ENCODE measurements at regions not wholly inside any gene's neighbourhood (a gene's known extent, or its start where the extent isn't known, plus 50 kb on each side); places are given as distances from the start of the nearest gene placed in this dataset.
A peak's percentile ranks its signal among the peaks of the same experiment; 100 is the strongest.

DNA sequence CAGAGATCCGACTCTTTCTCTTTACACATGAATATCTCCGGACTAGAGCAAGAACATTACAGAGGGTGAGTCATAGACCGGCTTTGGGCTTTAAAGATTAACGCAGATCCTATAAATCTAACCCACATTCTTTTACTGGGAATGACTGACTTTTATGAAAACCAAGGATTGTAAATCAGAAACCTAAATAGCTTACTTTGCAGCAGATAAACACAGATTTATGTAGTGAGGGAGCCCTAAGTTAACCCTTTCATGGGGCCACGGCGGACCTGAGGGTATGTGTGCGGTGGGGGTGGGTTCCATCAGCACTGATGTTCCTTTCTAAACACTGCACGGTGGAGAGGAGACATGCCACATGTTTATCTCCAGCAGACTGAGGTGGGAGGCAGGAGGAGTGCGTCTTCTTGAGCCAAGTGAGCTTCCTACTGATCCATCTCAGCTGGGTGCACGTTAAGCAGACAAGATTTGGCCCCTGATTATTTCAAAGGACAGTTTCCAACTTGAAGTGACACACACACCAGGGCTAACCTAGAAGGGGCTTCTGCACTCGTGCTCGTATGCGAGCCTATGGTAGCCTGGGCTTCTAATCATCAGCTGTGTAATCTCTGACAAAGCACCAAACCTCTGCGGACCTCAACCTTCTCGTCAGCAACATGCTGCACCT is 127.6 kb downstream of the WDR11 start:
- peaks cover 41% of the 10 kb centered on the region for H3K27me3 ChIP-seq (ENCODE audit: insufficient read depth, low read length)
- H2AFZ ChIP-seq (ENCODE audit: low read depth, low read length) = no peak overlapping the region
- no peak overlapping the region for H3K4me3 ChIP-seq (ENCODE audit: low read length)
- peaks cover 5% of the 10 kb centered on the region for H3K4me1 ChIP-seq (ENCODE audit: insufficient read depth, low read length)
- H3K36me3 ChIP-seq (ENCODE audit: insufficient read depth, low read length) = no peaks in the 10 kb centered on the region
- peaks cover 5% of the 10 kb centered on the region for H3K9me3 ChIP-seq (ENCODE audit: low read length)

- Histone ChIP-seq H3K4me3 (ENCODE audit: low read length) (peak overlapping the region; percentile 53), H3K36me3 (ENCODE audit: insufficient read depth, low read length) (no peaks in the 10 kb centered on the region), H3K27me3 (ENCODE audit: insufficient read depth, low read length) (peaks cover 41% of the 10 kb centered on the region), H3K9me3 (ENCODE audit: low read length) (peaks cover 5% of the 10 kb centered on the region), H2AFZ (ENCODE audit: low read depth, low read length) (peak overlapping the region; percentile 69), H3K4me1 (ENCODE audit: insufficient read depth, low read length) (peaks cover 5% of the 10 kb centered on the region)
These were observed 128.5 kb downstream of the WDR11 start for GRCh38 chr10:120979435-120980278.

DNA sequence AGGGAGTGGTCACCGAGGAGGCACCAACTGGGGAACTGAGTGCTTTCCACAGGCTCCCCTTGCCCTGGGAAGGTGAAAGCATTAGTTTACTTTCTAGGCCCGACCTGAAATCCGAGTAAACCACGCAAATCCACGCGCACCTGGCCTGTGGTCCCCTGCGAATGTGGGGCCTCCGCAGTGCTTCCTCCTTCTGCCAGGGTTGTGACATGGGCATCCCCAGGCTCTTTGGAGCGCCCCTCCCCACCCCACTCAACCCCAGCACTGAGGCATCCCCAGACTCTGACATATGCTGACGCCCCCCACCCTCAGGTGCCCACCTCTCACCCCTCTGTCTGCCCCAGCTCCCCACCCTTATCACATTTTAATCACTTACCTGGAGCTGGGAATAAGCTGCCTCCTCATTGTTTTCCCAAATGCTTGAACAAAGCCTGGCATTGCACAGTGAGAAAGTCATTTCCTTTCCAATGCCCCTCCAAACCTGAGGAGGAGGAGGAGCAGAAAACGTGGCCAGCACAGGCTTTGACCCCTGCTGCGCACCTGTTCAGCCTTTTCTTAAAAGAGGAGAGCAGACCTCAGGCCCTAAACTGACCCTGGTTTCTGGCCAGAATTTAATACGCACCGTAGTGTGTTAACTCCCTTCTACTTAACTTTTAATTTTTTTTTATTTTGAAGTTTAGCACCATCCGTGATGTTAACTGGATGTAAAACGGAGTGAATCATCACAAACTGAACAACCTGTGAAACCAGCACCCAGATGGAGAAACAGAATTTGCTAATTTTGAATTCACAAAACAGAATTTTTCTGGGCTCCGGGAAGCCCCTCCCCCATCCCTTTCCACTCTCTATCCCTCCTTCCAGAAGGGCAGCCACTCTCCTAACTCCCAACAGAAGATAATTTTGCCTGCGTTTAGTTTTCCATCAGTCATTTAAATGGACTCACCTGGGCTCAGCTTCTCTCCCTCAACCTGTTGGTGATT is 129.4 kb downstream of the WDR11 start:
- peaks cover 41% of the 10 kb centered on the region for H3K27me3 ChIP-seq (ENCODE audit: insufficient read depth, low read length)
- H3K4me1 ChIP-seq (ENCODE audit: insufficient read depth, low read length) = peaks cover 5% of the 10 kb centered on the region
- H3K36me3 ChIP-seq (ENCODE audit: insufficient read depth, low read length) = no peaks in the 10 kb centered on the region
- peaks cover 2% of the 10 kb centered on the region for H3K9me3 ChIP-seq (ENCODE audit: low read length)
- no peak overlapping the region for H3K4me3 ChIP-seq (ENCODE audit: low read length)
- H2AFZ ChIP-seq (ENCODE audit: low read depth, low read length) = peak overlapping the region; percentile 29

DNA sequence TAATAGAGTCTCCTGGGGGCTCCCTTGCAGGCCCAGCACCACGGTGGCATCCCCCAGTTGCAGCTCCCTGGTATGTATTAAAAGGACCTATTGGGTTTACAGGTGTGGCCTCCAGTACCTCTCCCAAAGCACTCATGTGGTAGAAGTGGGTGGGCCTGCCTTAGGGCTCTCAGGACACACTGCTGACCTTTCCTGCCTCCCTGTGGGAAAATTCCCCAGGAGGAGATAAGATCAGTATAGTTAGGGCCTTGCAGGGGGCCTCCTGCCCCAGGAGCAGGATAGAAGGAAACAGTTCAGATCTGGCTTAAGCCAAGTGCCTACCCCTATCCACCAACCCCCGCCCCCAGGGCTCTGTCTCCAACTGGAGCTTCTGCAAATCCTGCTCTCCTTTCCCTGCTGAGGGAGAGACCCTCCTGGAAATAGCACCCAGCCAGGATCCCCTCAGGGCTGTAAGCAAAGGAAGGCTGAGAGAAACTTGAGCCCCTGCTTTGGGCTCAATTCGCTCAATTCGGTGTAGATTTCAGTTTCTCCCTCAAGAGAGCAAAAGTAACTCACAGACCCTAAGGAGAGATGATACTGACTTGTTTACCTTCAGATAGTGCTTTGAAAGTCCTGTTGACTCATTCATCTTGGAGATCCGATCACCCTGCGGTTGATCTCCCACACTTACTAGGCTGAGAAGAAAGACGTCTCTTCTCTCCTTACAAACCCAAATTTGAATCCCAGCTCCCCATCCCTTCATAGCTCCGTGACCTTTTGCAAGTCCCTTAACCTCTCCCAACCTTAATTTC is 130.6 kb downstream of the WDR11 start:
- H3K4me1 ChIP-seq (ENCODE audit: insufficient read depth, low read length) = peaks cover 5% of the 10 kb centered on the region

GRCh38 chr10:120982507-120982906 is 131.3 kb downstream of the WDR11 start:
- no peaks in the 10 kb centered on the region for H3K36me3 ChIP-seq (ENCODE audit: insufficient read depth, low read length)
- H3K4me1 ChIP-seq (ENCODE audit: insufficient read depth, low read length) = peaks cover 5% of the 10 kb centered on the region
- no peak overlapping the region for H2AFZ ChIP-seq (ENCODE audit: low read depth, low read length)
- H3K4me3 ChIP-seq (ENCODE audit: low read length) = no peak overlapping the region
- H3K9me3 ChIP-seq (ENCODE audit: low read length) = peaks cover 2% of the 10 kb centered on the region
- peaks cover 41% of the 10 kb centered on the region for H3K27me3 ChIP-seq (ENCODE audit: insufficient read depth, low read length)

More for the DNA sequence above, 130.6 kb downstream of the WDR11 start:
- Histone ChIP-seq H3K36me3 (ENCODE audit: insufficient read depth, low read length) (no peaks in the 10 kb centered on the region), H3K4me3 (ENCODE audit: low read length) (no peak overlapping the region), H2AFZ (ENCODE audit: low read depth, low read length) (no peak overlapping the region), H3K27me3 (ENCODE audit: insufficient read depth, low read length) (peaks cover 41% of the 10 kb centered on the region), H3K9me3 (ENCODE audit: low read length) (peaks cover 2% of the 10 kb centered on the region)

- Histone ChIP-seq H3K4me3 (ENCODE audit: low read length) (no peak overlapping the region), H3K9me3 (ENCODE audit: low read length) (peaks cover 2% of the 10 kb centered on the region), H3K4me1 (ENCODE audit: insufficient read depth, low read length) (peaks cover 5% of the 10 kb centered on the region), H2AFZ (ENCODE audit: low read depth, low read length) (no peak overlapping the region), H3K36me3 (ENCODE audit: insufficient read depth, low read length) (no peaks in the 10 kb centered on the region), H3K27me3 (ENCODE audit: insufficient read depth, low read length) (peaks cover 33% of the 10 kb centered on the region)
These were observed 132.6 kb downstream of the WDR11 start for GRCh38 chr10:120983721-120984120.

GRCh38 chr10:120984221-120984620 is 133.1 kb downstream of the WDR11 start:
- Histone ChIP-seq H3K36me3 (ENCODE audit: insufficient read depth, low read length) (no peaks in the 10 kb centered on the region), H3K4me3 (ENCODE audit: low read length) (no peak overlapping the region), H3K4me1 (ENCODE audit: insufficient read depth, low read length) (peaks cover 3% of the 10 kb centered on the region), H3K27me3 (ENCODE audit: insufficient read depth, low read length) (peaks cover 28% of the 10 kb centered on the region), H3K9me3 (ENCODE audit: low read length) (peaks cover 2% of the 10 kb centered on the region), H2AFZ (ENCODE audit: low read depth, low read length) (no peak overlapping the region)

DNA sequence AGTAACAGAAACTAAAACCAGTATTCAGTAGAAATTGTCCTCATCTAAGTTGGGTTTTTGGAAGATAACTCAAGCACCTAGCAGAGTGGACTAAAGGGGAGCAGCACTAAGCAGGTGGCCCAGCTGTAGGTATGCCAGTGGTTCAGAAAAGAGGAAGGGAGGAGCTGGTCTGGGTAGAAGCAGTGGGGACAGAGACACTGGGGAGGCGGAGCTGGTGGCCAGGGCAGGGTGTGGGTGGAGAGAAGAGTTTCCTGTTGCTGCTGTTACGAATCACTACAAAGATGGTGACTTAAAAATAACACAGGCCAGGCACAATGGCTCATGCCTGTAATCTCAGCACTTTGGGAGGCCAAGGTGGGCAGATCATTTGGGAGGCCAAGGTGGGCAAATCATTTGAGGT is 136.2 kb downstream of the WDR11 start:
- H3K9me3 ChIP-seq (ENCODE audit: low read length) = peaks cover 6% of the 10 kb centered on the region
- peaks cover 3% of the 10 kb centered on the region for H3K27me3 ChIP-seq (ENCODE audit: insufficient read depth, low read length)
- no peak overlapping the region for H3K4me3 ChIP-seq (ENCODE audit: low read length)
- H2AFZ ChIP-seq (ENCODE audit: low read depth, low read length) = no peak overlapping the region
- H3K4me1 ChIP-seq (ENCODE audit: insufficient read depth, low read length) = no peaks in the 10 kb centered on the region
- no peaks in the 10 kb centered on the region for H3K36me3 ChIP-seq (ENCODE audit: insufficient read depth, low read length)

DNA sequence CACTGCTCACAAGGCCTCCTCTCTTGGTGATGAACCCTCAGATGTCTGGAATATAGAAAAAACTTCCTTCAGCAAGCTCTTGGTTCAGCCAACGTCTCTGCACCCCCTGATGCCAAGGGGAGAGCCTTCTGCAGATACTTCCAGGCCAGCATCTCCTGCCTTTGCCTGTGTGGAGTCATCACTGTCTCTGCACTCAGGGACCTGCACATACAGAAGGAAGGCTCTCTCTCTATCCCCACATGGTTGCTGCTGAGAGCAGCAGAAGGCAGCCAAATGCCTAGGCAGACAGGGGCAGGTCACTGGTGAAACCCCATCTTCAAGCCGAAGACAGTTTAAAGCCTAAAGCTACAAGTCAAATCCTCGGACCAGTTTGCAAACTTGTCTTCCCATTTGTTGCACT is 137.6 kb downstream of the WDR11 start:
- no peaks in the 10 kb centered on the region for H3K27me3 ChIP-seq (ENCODE audit: insufficient read depth, low read length)
- H2AFZ ChIP-seq (ENCODE audit: low read depth, low read length) = no peak overlapping the region
- H3K4me1 ChIP-seq (ENCODE audit: insufficient read depth, low read length) = no peaks in the 10 kb centered on the region
- no peaks in the 10 kb centered on the region for H3K36me3 ChIP-seq (ENCODE audit: insufficient read depth, low read length)
- no peak overlapping the region for H3K4me3 ChIP-seq (ENCODE audit: low read length)
- peaks cover 6% of the 10 kb centered on the region for H3K9me3 ChIP-seq (ENCODE audit: low read length)

DNA sequence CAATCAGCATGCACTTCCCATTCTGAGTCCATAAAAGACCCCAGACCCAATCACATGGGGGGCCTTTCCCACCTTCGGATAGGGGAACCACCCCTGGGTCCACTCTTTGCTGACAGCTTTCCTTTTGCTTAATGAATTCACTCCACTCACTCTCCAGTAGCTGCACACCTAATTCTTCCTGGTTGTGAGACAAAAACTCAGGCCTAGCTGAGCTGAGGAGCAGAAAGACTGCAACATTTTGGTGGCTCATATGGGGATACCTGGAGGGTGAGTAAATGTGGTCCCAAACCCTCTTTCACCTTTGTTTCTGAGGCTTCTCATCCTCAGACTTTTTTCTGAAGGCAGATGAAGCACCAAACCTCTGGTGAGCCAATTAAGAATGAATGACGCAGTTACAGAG is 138.1 kb downstream of the WDR11 start:
- H3K4me1 ChIP-seq (ENCODE audit: insufficient read depth, low read length) = no peaks in the 10 kb centered on the region
- no peaks in the 10 kb centered on the region for H3K27me3 ChIP-seq (ENCODE audit: insufficient read depth, low read length)
- H3K9me3 ChIP-seq (ENCODE audit: low read length) = peaks cover 6% of the 10 kb centered on the region
- no peak overlapping the region for H3K4me3 ChIP-seq (ENCODE audit: low read length)
- H2AFZ ChIP-seq (ENCODE audit: low read depth, low read length) = no peak overlapping the region
- H3K36me3 ChIP-seq (ENCODE audit: insufficient read depth, low read length) = no peaks in the 10 kb centered on the region

DNA sequence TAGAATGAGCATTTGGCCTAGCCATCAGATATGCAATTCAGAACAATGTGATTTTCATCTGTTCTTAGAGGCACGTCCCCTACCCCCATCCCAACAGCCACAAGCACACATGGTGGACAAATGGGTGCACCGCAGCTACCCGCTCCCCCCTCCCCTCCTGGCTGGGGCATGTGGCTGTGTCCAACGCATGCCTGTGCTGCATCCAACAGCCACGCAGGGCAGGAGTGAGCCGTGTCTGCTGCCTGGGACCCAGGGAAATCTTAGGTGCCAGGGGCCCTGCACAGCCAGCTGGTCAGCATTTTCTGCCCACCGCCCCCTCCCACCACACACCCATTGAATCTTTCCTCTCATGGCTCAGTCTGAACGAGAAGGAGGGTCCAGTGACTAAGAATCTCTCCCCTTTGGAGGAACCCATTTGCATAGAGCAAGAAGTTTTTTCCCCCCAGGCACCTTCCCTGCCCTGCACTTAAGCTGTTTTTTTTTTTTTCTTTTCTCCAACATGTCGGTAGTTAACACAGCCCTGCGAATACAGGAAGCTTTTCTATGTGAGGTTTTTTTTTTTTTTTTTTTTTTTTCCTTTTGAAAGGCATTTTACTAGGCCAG is 138.9 kb downstream of the WDR11 start:
- Histone ChIP-seq H2AFZ (ENCODE audit: low read depth, low read length) (no peak overlapping the region), H3K4me1 (ENCODE audit: insufficient read depth, low read length) (no peaks in the 10 kb centered on the region), H3K27me3 (ENCODE audit: insufficient read depth, low read length) (no peaks in the 10 kb centered on the region), H3K9me3 (ENCODE audit: low read length) (peaks cover 6% of the 10 kb centered on the region), H3K4me3 (ENCODE audit: low read length) (no peak overlapping the region), H3K36me3 (ENCODE audit: insufficient read depth, low read length) (no peaks in the 10 kb centered on the region)

GRCh38 chr10:120990831-120991230 is 139.7 kb downstream of the WDR11 start:
- Histone ChIP-seq H3K9me3 (ENCODE audit: low read length) (peaks cover 4% of the 10 kb centered on the region), H3K4me1 (ENCODE audit: insufficient read depth, low read length) (no peaks in the 10 kb centered on the region), H2AFZ (ENCODE audit: low read depth, low read length) (no peak overlapping the region), H3K27me3 (ENCODE audit: insufficient read depth, low read length) (no peaks in the 10 kb centered on the region), H3K36me3 (ENCODE audit: insufficient read depth, low read length) (no peaks in the 10 kb centered on the region), H3K4me3 (ENCODE audit: low read length) (no peak overlapping the region)
